Neural progenitor cell (in vitro differentiated cells): ENCODE measurements at regions not wholly inside any gene's neighbourhood (a gene's known extent, or its start where the extent isn't known, plus 50 kb on each side); places are given as distances from the start of the nearest gene placed in this dataset.

Source experiments
- DNase-seq: peaks from one replicate; pipeline ENCODE4 v3.0.0-alpha.2; 2016; ENCODE audit warnings: low spot score
- H2AFZ ChIP-seq: fragments of 200-600 bp; sonication (generic); replicated peaks from 2 replicates; pipeline ENCODE4 v1.6.1; 2016; ENCODE audit warnings: antibody characterized with exemption
- H3F3A ChIP-seq: fragments of 200-600 bp; sonication (generic); 2 replicates; pipeline ENCODE4 v1.6.1; 2016; ENCODE audit warnings: antibody characterized with exemption, low read depth
- H3K27ac ChIP-seq: fragments of 200-600 bp; sonication (generic); 2 replicates; pipeline ENCODE4 v1.5.1; 2016; ENCODE audit warnings: mild to moderate bottlenecking
- H3K27me3 ChIP-seq: fragments of 200-600 bp; sonication (generic); 2 replicates; pipeline ENCODE4 v1.6.1; 2016; ENCODE audit warnings: mild to moderate bottlenecking, moderate library complexity
- H3K36me3 ChIP-seq: fragments of 200-600 bp; sonication (generic); 2 replicates; pipeline ENCODE4 v1.5.1; 2016
- H3K4me1 ChIP-seq: fragments of 200-600 bp; sonication (generic); 2 replicates; pipeline ENCODE4 v1.6.1; 2016; ENCODE audit warnings: mixed run types
- H3K4me2 ChIP-seq: fragments of 200-600 bp; sonication (generic); 2 replicates; pipeline ENCODE4 v1.6.1; 2016
- H3K4me3 ChIP-seq: fragments of 200-600 bp; sonication (generic); 2 replicates; pipeline ENCODE4 v1.5.1; 2016
- H3K79me2 ChIP-seq: fragments of 200-600 bp; sonication (generic); 2 replicates; pipeline ENCODE4 v1.6.1; 2016; ENCODE audit warnings: low read depth
- H3K9ac ChIP-seq: fragments of 200-600 bp; sonication (generic); 2 replicates; pipeline ENCODE4 v1.6.1; 2016
- H3K9me3 ChIP-seq: fragments of 200-600 bp; sonication (generic); 2 replicates; pipeline ENCODE4 v1.5.1; 2016; ENCODE audit warnings: low read depth
- H4K20me1 ChIP-seq: fragments of 200-600 bp; sonication (generic); 2 replicates; pipeline ENCODE4 v1.6.1; 2016; ENCODE audit warnings: low read depth
- H3K27ac Mint-ChIP-seq: 3 replicates; pipeline ENCODE4 v1.8.0; 2021; ENCODE audit warnings: mixed read lengths
- H3K27me3 Mint-ChIP-seq: 2 replicates; pipeline ENCODE4 v1.8.0; 2022; ENCODE audit warnings: low read depth, mild to moderate bottlenecking, inconsistent platforms, moderate library complexity, mixed read lengths; ENCODE audit not compliant: insufficient read depth
- H3K36me3 Mint-ChIP-seq: 3 replicates; pipeline ENCODE4 v1.8.0; 2021; ENCODE audit warnings: mixed read lengths
- H3K4me1 Mint-ChIP-seq: 3 replicates; pipeline ENCODE4 v1.8.0; 2021; ENCODE audit warnings: mixed read lengths
- H3K4me3 Mint-ChIP-seq: 3 replicates; pipeline ENCODE4 v1.8.0; 2021; ENCODE audit warnings: mild to moderate bottlenecking, moderate library complexity, mixed read lengths
- H3K9me3 Mint-ChIP-seq: 3 replicates; pipeline ENCODE4 v1.8.0; 2020; ENCODE audit warnings: mixed read lengths
- CTCF ChIP-seq: fragments of 200-600 bp; sonication (generic); IDR thresholded peaks from 2 replicates; pipeline ENCODE4 v1.5.1; 2017; ENCODE audit warnings: antibody characterized with exemption, mild to moderate bottlenecking
- EZH2 ChIP-seq: fragments of 200-600 bp; sonication (generic); IDR thresholded peaks from 2 replicates; pipeline ENCODE4 v1.6.1; 2017; ENCODE audit warnings: antibody characterized with exemption, mild to moderate bottlenecking, moderate library complexity
- EZH2phosphoT487 ChIP-seq: fragments of 200-600 bp; sonication (generic); IDR thresholded peaks from 2 replicates; pipeline ENCODE4 v1.6.1; 2017; ENCODE audit warnings: antibody characterized with exemption

- no peak for DNase-seq
- Histone ChIP-seq H3K9me3 (no peaks in the 10 kb centered on the region), H3K79me2 (no peaks in the 10 kb centered on the region), H3F3A (peaks cover 5% of the 10 kb centered on the region), H3K27ac (no peak overlapping the region), H3K4me2 (no peak overlapping the region), H2AFZ (no peak overlapping the region), H4K20me1 (no peaks in the 10 kb centered on the region), H3K36me3 (no peaks in the 10 kb centered on the region), H3K9ac (no peak overlapping the region), H3K4me3 (no peak overlapping the region), H3K27me3 (peaks cover 38% of the 10 kb centered on the region), H3K4me1 (peaks cover 4% of the 10 kb centered on the region)
- Mint-ChIP-seq H3K4me3 (no peak overlapping the region), H3K27me3 (peaks cover 8% of the 10 kb centered on the region), H3K4me1 (peaks cover 11% of the 10 kb centered on the region), H3K36me3 (peaks cover 2% of the 10 kb centered on the region), H3K9me3 (peaks cover 2% of the 10 kb centered on the region), H3K27ac (no peak overlapping the region)
- TF ChIP-seq CTCF: no peak
- no peak for TF ChIP-seq EZH2
- no peak for TF ChIP-seq EZH2phosphoT487
These were observed 54.9 kb upstream of the ATF3 start for GRCh38 chr1:212553676-212554075.

GRCh38 chr1:212554401-212554800 is 54.2 kb upstream of the ATF3 start:
- Histone ChIP-seq H3F3A (peaks cover 5% of the 10 kb centered on the region), H3K27ac (no peak overlapping the region), H3K36me3 (no peaks in the 10 kb centered on the region), H2AFZ (no peak overlapping the region), H3K9me3 (no peaks in the 10 kb centered on the region), H3K9ac (no peak overlapping the region), H4K20me1 (no peaks in the 10 kb centered on the region), H3K4me1 (peaks cover 4% of the 10 kb centered on the region), H3K4me2 (no peak overlapping the region), H3K79me2 (no peaks in the 10 kb centered on the region), H3K4me3 (no peak overlapping the region), H3K27me3 (peaks cover 38% of the 10 kb centered on the region)
- Mint-ChIP-seq H3K27ac (no peak overlapping the region), H3K36me3 (peaks cover 2% of the 10 kb centered on the region), H3K27me3 (peaks cover 4% of the 10 kb centered on the region), H3K9me3 (peaks cover 2% of the 10 kb centered on the region), H3K4me1 (peaks cover 15% of the 10 kb centered on the region), H3K4me3 (no peak overlapping the region)
- DNase-seq: no peak
- no peak for TF ChIP-seq EZH2
- no peak for TF ChIP-seq CTCF
- TF ChIP-seq EZH2phosphoT487: no peak

GRCh38 chr1:212555426-212555825 is 53.1 kb upstream of the ATF3 start:
- Histone ChIP-seq H3K4me1 (peaks cover 4% of the 10 kb centered on the region), H3K4me3 (no peak overlapping the region), H4K20me1 (no peaks in the 10 kb centered on the region), H3K9ac (no peak overlapping the region), H3K27ac (no peak overlapping the region), H3K27me3 (peaks cover 38% of the 10 kb centered on the region), H3F3A (peaks cover 5% of the 10 kb centered on the region), H2AFZ (no peak overlapping the region), H3K36me3 (no peaks in the 10 kb centered on the region), H3K79me2 (no peaks in the 10 kb centered on the region), H3K9me3 (no peaks in the 10 kb centered on the region), H3K4me2 (no peak overlapping the region)
- DNase-seq: no peak
- H3K36me3 Mint-ChIP-seq: peaks cover 2% of the 10 kb centered on the region
- H3K27me3 Mint-ChIP-seq: peaks cover 4% of the 10 kb centered on the region
- TF ChIP-seq CTCF (no peak), EZH2 (no peak), EZH2phosphoT487 (no peak)
- H3K4me1 Mint-ChIP-seq: peaks cover 24% of the 10 kb centered on the region
- H3K4me3 Mint-ChIP-seq: no peak overlapping the region
- no peak overlapping the region for H3K27ac Mint-ChIP-seq
- H3K9me3 Mint-ChIP-seq: peaks cover 2% of the 10 kb centered on the region
